Calu3 (cell line): ENCODE measurements at regions not wholly inside any gene's neighbourhood (a gene's known extent, or its start where the extent isn't known, plus 50 kb on each side); places are given as distances from the start of the nearest gene placed in this dataset.
A peak's percentile ranks its signal among the peaks of the same experiment; 100 is the strongest.
"Not testable (repeated sequence)": the region's sequence is repeated elsewhere in the genome, so short reads cannot be mapped to it uniquely, and the experiment has no call there.

Experiments
- BruUV-seq: library from RNA; stranded (reverse); fragments of 400-500 nt; replicated peaks from 2 replicates; lab custom pipeline; 2021; lab: Mats Ljungman, UMichigan
- CTCF ChIA-PET: fragments of 300-600 bp; sonication (Branson Sonifier 250); formaldehyde crosslinking; loops from one replicate; lab custom pipeline; 2022; ENCODE audit warnings: antibody characterized with exemption; lab: Charles Lee
- DNase-seq: peaks from one replicate; pipeline ENCODE4 v3.0.0; 2022
- H3K27ac Mint-ChIP-seq: one replicate; pipeline ENCODE4 v1.8.0; 2022; ENCODE audit warnings: mixed read lengths; ENCODE audit not compliant: unreplicated experiment
- H3K27me3 Mint-ChIP-seq: one replicate; pipeline ENCODE4 v1.8.0; 2022; ENCODE audit warnings: mixed read lengths; ENCODE audit not compliant: unreplicated experiment
- H3K36me3 Mint-ChIP-seq: one replicate; pipeline ENCODE4 v1.8.0; 2022; ENCODE audit warnings: mild to moderate bottlenecking, moderate library complexity, mixed read lengths; ENCODE audit not compliant: insufficient read depth, unreplicated experiment
- H3K4me1 Mint-ChIP-seq: one replicate; pipeline ENCODE4 v1.8.0; 2022; ENCODE audit warnings: mild to moderate bottlenecking, low read depth, mixed read lengths; ENCODE audit not compliant: unreplicated experiment
- H3K4me3 Mint-ChIP-seq: one replicate; pipeline ENCODE4 v1.8.0; 2022; ENCODE audit warnings: mild to moderate bottlenecking, low read depth, moderate library complexity, mixed read lengths; ENCODE audit not compliant: unreplicated experiment
- H3K9me3 Mint-ChIP-seq: one replicate; pipeline ENCODE4 v1.8.0; 2022; ENCODE audit warnings: low read depth, mixed read lengths; ENCODE audit not compliant: unreplicated experiment
- intact Hi-C: fragments of 100-400 bp; cut with micrococcal nuclease; formaldehyde crosslinking; loops from one replicate; pipeline ENCODE4 v1.10.0; 2022; ENCODE audit not compliant: unreplicated experiment
- TF ChIP-seq, protein P1 (sequence below): fragments of 200-600 bp; IDR thresholded peaks from one replicate; pipeline ENCODE4 v1.8.0; 2022; ENCODE audit warnings: antibody characterized with exemption; ENCODE audit not compliant: unreplicated experiment

DNA sequence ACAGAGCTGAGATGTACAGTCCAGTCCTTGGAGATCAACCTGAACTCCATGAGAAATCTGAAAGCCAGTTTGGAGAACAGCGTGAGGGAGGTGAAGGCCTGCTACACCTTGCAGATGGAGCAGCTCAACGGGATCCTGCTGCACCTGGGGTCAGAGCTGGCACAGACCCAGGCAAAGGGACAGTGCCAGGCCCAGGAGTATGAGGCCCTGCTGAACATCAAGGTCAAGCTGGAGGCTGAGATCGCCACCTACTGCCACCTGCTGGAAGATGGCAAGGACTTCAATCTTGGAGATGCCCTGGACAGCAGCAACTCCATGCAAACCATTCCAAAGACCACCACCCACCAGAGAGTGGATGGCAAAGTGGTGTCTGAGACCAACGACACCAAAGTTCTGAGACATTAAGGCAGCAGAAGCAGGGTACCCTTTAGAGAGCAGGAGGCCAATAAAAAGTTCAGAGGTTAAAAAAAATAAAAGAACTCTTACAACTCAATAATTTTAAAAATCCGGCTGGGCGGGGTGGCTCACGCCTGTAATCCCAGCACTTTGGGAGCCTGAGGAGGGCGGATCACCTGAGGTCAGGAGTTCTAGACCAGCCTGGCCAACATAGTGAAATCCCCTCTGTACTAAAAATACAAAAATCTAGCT lies 69.9 kb upstream of the RTL6 start:
- intact Hi-C loops = no loop called here
- no peak overlapping the region for H3K27ac Mint-ChIP-seq
- CTCF ChIA-PET = interaction anchor here (0.6 to 1.0 kb wide), 3 partner anchors 12 to 232 kb away, joined by 3 to 5 read pairs (median 4); no protein-coding TSS in a partner anchor
- peak; percentile 56 for DNase-seq
- peaks cover 55% of the 10 kb centered on the region for H3K27me3 Mint-ChIP-seq
- BruUV-seq = no TSS peak
- H3K36me3 Mint-ChIP-seq = no peaks in the 10 kb centered on the region
- no peaks in the 10 kb centered on the region for H3K9me3 Mint-ChIP-seq
- TF ChIP-seq, protein P1, sequence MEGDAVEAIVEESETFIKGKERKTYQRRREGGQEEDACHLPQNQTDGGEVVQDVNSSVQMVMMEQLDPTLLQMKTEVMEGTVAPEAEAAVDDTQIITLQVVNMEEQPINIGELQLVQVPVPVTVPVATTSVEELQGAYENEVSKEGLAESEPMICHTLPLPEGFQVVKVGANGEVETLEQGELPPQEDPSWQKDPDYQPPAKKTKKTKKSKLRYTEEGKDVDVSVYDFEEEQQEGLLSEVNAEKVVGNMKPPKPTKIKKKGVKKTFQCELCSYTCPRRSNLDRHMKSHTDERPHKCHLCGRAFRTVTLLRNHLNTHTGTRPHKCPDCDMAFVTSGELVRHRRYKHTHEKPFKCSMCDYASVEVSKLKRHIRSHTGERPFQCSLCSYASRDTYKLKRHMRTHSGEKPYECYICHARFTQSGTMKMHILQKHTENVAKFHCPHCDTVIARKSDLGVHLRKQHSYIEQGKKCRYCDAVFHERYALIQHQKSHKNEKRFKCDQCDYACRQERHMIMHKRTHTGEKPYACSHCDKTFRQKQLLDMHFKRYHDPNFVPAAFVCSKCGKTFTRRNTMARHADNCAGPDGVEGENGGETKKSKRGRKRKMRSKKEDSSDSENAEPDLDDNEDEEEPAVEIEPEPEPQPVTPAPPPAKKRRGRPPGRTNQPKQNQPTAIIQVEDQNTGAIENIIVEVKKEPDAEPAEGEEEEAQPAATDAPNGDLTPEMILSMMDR = peak; percentile 78
- H3K4me3 Mint-ChIP-seq = no peak overlapping the region
- no peaks in the 10 kb centered on the region for H3K4me1 Mint-ChIP-seq

DNA sequence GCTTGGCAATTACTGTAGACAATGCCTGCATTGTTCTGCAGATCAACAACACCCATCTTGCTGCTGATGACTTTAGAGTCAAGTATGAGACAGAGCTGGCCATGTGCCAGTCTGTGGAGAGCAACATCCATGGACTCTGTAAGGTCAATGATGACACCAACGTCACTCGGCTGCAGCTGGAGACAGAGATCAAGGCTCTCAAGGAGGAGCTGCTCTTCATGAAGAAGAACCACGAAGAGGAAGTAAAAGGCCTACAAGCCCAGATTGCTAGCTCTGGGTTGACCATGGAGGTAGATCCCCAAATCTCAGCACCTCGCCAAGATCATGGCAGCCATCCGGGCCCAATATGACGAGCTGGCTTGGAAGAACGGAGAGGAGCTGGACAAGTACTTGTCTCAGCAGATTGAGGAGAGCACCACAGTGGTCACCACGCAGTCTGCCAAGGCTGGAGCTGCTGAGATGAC lies 69.4 kb upstream of the RTL6 start:
- BruUV-seq, H3K27ac Mint-ChIP-seq, intact Hi-C loops, H3K9me3 Mint-ChIP-seq, H3K36me3 Mint-ChIP-seq, H3K4me3 Mint-ChIP-seq, DNase-seq, H3K4me1 Mint-ChIP-seq: not testable (repeated sequence)
- peaks cover 49% of the 10 kb centered on the region for H3K27me3 Mint-ChIP-seq
- CTCF ChIA-PET = interaction anchor here (0.6 to 1.0 kb wide), 4 partner anchors 11 to 231 kb away, joined by 3 to 10 read pairs (median 4); no protein-coding TSS in a partner anchor

GRCh38 chr22:44566911-44567310 lies 68.9 kb upstream of the RTL6 start:
- no peak for DNase-seq
- Mint-ChIP-seq H3K36me3 (no peaks in the 10 kb centered on the region), H3K9me3 (no peaks in the 10 kb centered on the region), H3K27me3 (peaks cover 44% of the 10 kb centered on the region), H3K4me1 (no peaks in the 10 kb centered on the region), H3K27ac (no peak overlapping the region), H3K4me3 (no peak overlapping the region)
- no TSS peak for BruUV-seq
- intact Hi-C loops = no loop called here
- CTCF ChIA-PET = interaction anchor here (0.6 to 1.0 kb wide), 2 partner anchors 182 to 230 kb away, joined by 3 to 10 read pairs; no protein-coding TSS in a partner anchor
- TF ChIP-seq, protein P1 = no peak

GRCh38 chr22:44562651-44563050 lies 64.6 kb upstream of the RTL6 start:
- H3K27me3 Mint-ChIP-seq = peaks cover 27% of the 10 kb centered on the region
- intact Hi-C loops, DNase-seq, H3K27ac Mint-ChIP-seq, H3K4me1 Mint-ChIP-seq, H3K9me3 Mint-ChIP-seq, H3K4me3 Mint-ChIP-seq, H3K36me3 Mint-ChIP-seq, CTCF ChIA-PET, BruUV-seq: not testable (repeated sequence)

GRCh38 chr22:44561139-44561840 lies 63.3 kb upstream of the RTL6 start:
- Mint-ChIP-seq H3K27ac (no peak overlapping the region), H3K27me3 (peaks cover 40% of the 10 kb centered on the region), H3K9me3 (no peaks in the 10 kb centered on the region), H3K36me3 (no peaks in the 10 kb centered on the region), H3K4me3 (no peak overlapping the region), H3K4me1 (no peaks in the 10 kb centered on the region)
- TF ChIP-seq, protein P1 = no peak
- DNase-seq = no peak
- BruUV-seq = no TSS peak
- CTCF ChIA-PET = no interaction called here
- intact Hi-C loops = no loop called here

- CTCF ChIA-PET, DNase-seq, BruUV-seq, H3K4me3 Mint-ChIP-seq, H3K36me3 Mint-ChIP-seq, intact Hi-C loops, H3K4me1 Mint-ChIP-seq, H3K9me3 Mint-ChIP-seq, H3K27ac Mint-ChIP-seq: not testable (repeated sequence)
- peaks cover 63% of the 10 kb centered on the region for H3K27me3 Mint-ChIP-seq
Measured at GRCh38 chr22:44558671-44559070, 60.6 kb upstream of the RTL6 start.

- DNase-seq, H3K9me3 Mint-ChIP-seq, H3K36me3 Mint-ChIP-seq, H3K27ac Mint-ChIP-seq, BruUV-seq, CTCF ChIA-PET, H3K4me1 Mint-ChIP-seq, H3K4me3 Mint-ChIP-seq, intact Hi-C loops: not testable (repeated sequence)
- H3K27me3 Mint-ChIP-seq = peaks cover 57% of the 10 kb centered on the region
Measured at GRCh38 chr22:44557872-44558271, 59.8 kb upstream of the RTL6 start.
